HG02981 (cell line): ENCODE measurements at regions not wholly inside any gene's neighbourhood (a gene's known extent, or its start where the extent isn't known, plus 50 kb on each side); places are given as distances from the start of the nearest gene placed in this dataset.
"Not testable (repeated sequence)": the region's sequence is repeated elsewhere in the genome, so short reads cannot be mapped to it uniquely, and the experiment has no call there.

Source experiments
- ATAC-seq: cut with Tn5 transposase; IDR thresholded peaks from one replicate; pipeline ENCODE4 v1.9.1; 2021; ENCODE audit warnings: mild to moderate bottlenecking, moderate library complexity; ENCODE audit not compliant: unreplicated experiment

- ATAC-seq: no peak
Measured at GRCh38 chr6:15116889-15117288, 129.0 kb upstream of the JARID2 start.

GRCh38 chr6:15121443-15121842, 124.4 kb upstream of the JARID2 start:
- no peak for ATAC-seq

GRCh38 chr6:15121977-15122550, 123.8 kb upstream of the JARID2 start:
- no peak for ATAC-seq

- no peak for ATAC-seq
Measured at GRCh38 chr6:15129887-15130286, 116.0 kb upstream of the JARID2 start.

- no peak for ATAC-seq
Measured at GRCh38 chr6:15131234-15131633, 114.6 kb upstream of the JARID2 start.

- no peak for ATAC-seq
Measured at GRCh38 chr6:15131651-15132061, 114.2 kb upstream of the JARID2 start.

- no peak for ATAC-seq
Measured at GRCh38 chr6:15132167-15132566, 113.7 kb upstream of the JARID2 start.

GRCh38 chr6:15132854-15133670, 112.8 kb upstream of the JARID2 start:
- ATAC-seq: no peak

GRCh38 chr6:15137086-15137485, 108.8 kb upstream of the JARID2 start:
- ATAC-seq: no peak

GRCh38 chr6:15143086-15143485, 102.8 kb upstream of the JARID2 start:
- no peak for ATAC-seq

- ATAC-seq: no peak
Measured at GRCh38 chr6:15143540-15143939, 102.3 kb upstream of the JARID2 start.

- no peak for ATAC-seq
Measured at GRCh38 chr6:15145821-15146220, 100.0 kb upstream of the JARID2 start.

- no peak for ATAC-seq
Measured at GRCh38 chr6:15147827-15148226, 98.0 kb upstream of the JARID2 start.

- ATAC-seq: no peak
Measured at GRCh38 chr6:15148356-15148946, 97.4 kb upstream of the JARID2 start.

GRCh38 chr6:15150207-15150606, 95.7 kb upstream of the JARID2 start:
- no peak for ATAC-seq

GRCh38 chr6:15152700-15153099, 93.2 kb upstream of the JARID2 start:
- no peak for ATAC-seq

GRCh38 chr6:15153191-15153590, 92.7 kb upstream of the JARID2 start:
- ATAC-seq: no peak

GRCh38 chr6:15157479-15157878, 88.4 kb upstream of the JARID2 start:
- ATAC-seq: no peak

- no peak for ATAC-seq
Measured at GRCh38 chr6:15158821-15159619, 86.8 kb upstream of the JARID2 start.

- ATAC-seq: no peak
Measured at GRCh38 chr6:15160812-15161211, 85.1 kb upstream of the JARID2 start.

GRCh38 chr6:15164855-15165254, 81.0 kb upstream of the JARID2 start:
- ATAC-seq: not testable (repeated sequence)
